OCI-LY7 (cell line): ENCODE measurements at regions not wholly inside any gene's neighbourhood (a gene's known extent, or its start where the extent isn't known, plus 50 kb on each side); places are given as distances from the start of the nearest gene placed in this dataset.

Source experiments
- CTCF ChIP-seq: fragments of 200-600 bp; sonication (generic); conservative IDR thresholded peaks from 2 replicates; pipeline ENCODE4 v1.5.1; 2014; ENCODE audit warnings: mild to moderate bottlenecking, antibody characterized with exemption, low read length, moderate library complexity, mixed read lengths
- EZH2phosphoT487 ChIP-seq: fragments of 200-600 bp; sonication (generic); IDR thresholded peaks from 2 replicates; pipeline ENCODE4 v1.6.1; 2018; ENCODE audit warnings: low read depth, borderline replicate concordance, mild to moderate bottlenecking, mixed run types, antibody characterized with exemption, low read length, moderate library complexity, mixed read lengths

- TF ChIP-seq EZH2phosphoT487 = no peak
- no peak for TF ChIP-seq CTCF
These were observed 130.4 kb upstream of the MIR17HG start for GRCh38 chr13:91216928-91217700.
